H1 (cell line): ENCODE measurements at regions not wholly inside any gene's neighbourhood (a gene's known extent, or its start where the extent isn't known, plus 50 kb on each side); places are given as distances from the start of the nearest gene placed in this dataset.

Experiments used
- CTCF ChIA-PET: fragments of 300-600 bp; sonication (Branson Sonifier 250); formaldehyde crosslinking; loops from one replicate; lab custom pipeline; 2021; ENCODE audit not compliant: partially characterized antibody; lab: Charles Lee
- POLR2A ChIA-PET: fragments of 300-600 bp; sonication (Branson Sonifier 250); formaldehyde crosslinking; loops from one replicate; lab custom pipeline; 2021; ENCODE audit warnings: inconsistent platforms; ENCODE audit not compliant: partially characterized antibody; lab: Charles Lee
- DNase-seq, 2 experiments: peaks; one replicate each; pipeline versions ENCODE4 v3.0.0 to v3.0.0-alpha.2; 2010 to 2022; ENCODE audit warnings: low spot score in 2 of 2, low read depth in 1 of 2, mixed read lengths in 1 of 2
- FAIRE-seq: peaks from 2 replicates; lab custom pipeline; 2011; peaks lifted over from hg19 to GRCh38; lab: Jason Lieb, UNC
- H2AFZ ChIP-seq: 2 replicates; pipeline ENCODE4 v1.8.1; 2012; ENCODE audit warnings: low read length, inconsistent platforms
- H2AK5ac ChIP-seq: 2 replicates; pipeline ENCODE4 v1.6.1; 2013; ENCODE audit warnings: low read depth, low read length
- H2BK120ac ChIP-seq: replicated peaks from 2 replicates; pipeline ENCODE3; 2013; ENCODE audit warnings: low read depth, low read length, inconsistent platforms
- H2BK12ac ChIP-seq: 2 replicates; pipeline ENCODE4 v1.6.1; 2013; ENCODE audit warnings: low read depth, low read length
- H2BK15ac ChIP-seq: 2 replicates; pipeline ENCODE4 v1.6.1; 2013; ENCODE audit warnings: low read length
- H2BK20ac ChIP-seq: 2 replicates; pipeline ENCODE4 v1.6.1; 2013; ENCODE audit warnings: low read length
- H2BK5ac ChIP-seq: 2 replicates; pipeline ENCODE4 v1.6.1; 2013; ENCODE audit warnings: low read depth, low read length
- H3K14ac ChIP-seq: 2 replicates; pipeline ENCODE4 v1.6.1; 2013; ENCODE audit warnings: inconsistent platforms; ENCODE audit not compliant: insufficient read length
- H3K18ac ChIP-seq: 2 replicates; pipeline ENCODE4 v1.6.1; 2013; ENCODE audit warnings: low read length; ENCODE audit errors: extremely low read depth
- H3K23ac ChIP-seq: 2 replicates; pipeline ENCODE4 v1.6.1; 2013; ENCODE audit warnings: inconsistent platforms; ENCODE audit not compliant: insufficient read length
- H3K23me2 ChIP-seq: 2 replicates; pipeline ENCODE4 v1.6.1; 2013; ENCODE audit warnings: low read depth, low read length
- H3K27ac ChIP-seq: 2 replicates; pipeline ENCODE4 v1.6.1; 2011; ENCODE audit warnings: low read depth, low read length, inconsistent platforms
- H3K27me3 ChIP-seq, 4 experiments: replicated peaks in 1 of 4; 1 replicate in 1 of 4; 2 replicates in 3 of 4; pipeline versions ENCODE4 v1.6.1 to v1.8.1; 2011 to 2013; ENCODE audit warnings: low read length in 3 of 4, mild to moderate bottlenecking in 3 of 4, inconsistent platforms in 2 of 4, mixed read lengths in 2 of 4, moderate library complexity in 1 of 4; ENCODE audit not compliant: control insufficient read depth in 3 of 4, insufficient read depth in 3 of 4; ENCODE audit errors: extremely low read depth in 1 of 4
- H3K36me3 ChIP-seq, 4 experiments: 2 replicates each; pipeline versions ENCODE4 v1.6.1 to v1.8.1; 2011 to 2013; ENCODE audit warnings: mild to moderate bottlenecking in 4 of 4, low read length in 3 of 4, moderate library complexity in 2 of 4, control low read depth in 1 of 4, inconsistent platforms in 1 of 4; ENCODE audit not compliant: insufficient read depth in 4 of 4, control insufficient read depth in 2 of 4
- H3K4ac ChIP-seq: replicated peaks from 2 replicates; pipeline ENCODE3; 2013; ENCODE audit warnings: low read length, low read depth, mixed read lengths, inconsistent platforms; ENCODE audit not compliant: insufficient read length
- H3K4me1 ChIP-seq, 4 experiments: replicated peaks in 1 of 4; 1 replicate in 1 of 4; 2 replicates in 3 of 4; pipeline versions ENCODE4 v1.6.1 to v1.8.1; 2011 to 2013; ENCODE audit warnings: low read length in 3 of 4, inconsistent platforms in 2 of 4, mixed read lengths in 1 of 4; ENCODE audit not compliant: insufficient read depth in 4 of 4, control insufficient read depth in 3 of 4
- H3K4me2 ChIP-seq, 2 experiments: 2 replicates each; pipeline versions ENCODE4 v1.6.1 to v1.8.1; 2011 to 2013; ENCODE audit warnings: low read depth in 2 of 2, low read length in 2 of 2, control low read depth in 1 of 2, inconsistent platforms in 1 of 2, mild to moderate bottlenecking in 1 of 2; ENCODE audit not compliant: insufficient read depth in 1 of 2
- H3K4me3 ChIP-seq, 4 experiments: fragments of 200-600, 300-600 bp in 1 of 4; sonication (generic), shearing (Covaris generic), sonication (Bioruptor Twin) in 1 of 4; 2 replicates each; pipeline versions ENCODE4 v1.5.1 to v1.8.1; 2011 to 2016; ENCODE audit warnings: low read length in 4 of 4, low read depth in 3 of 4, control low read depth in 2 of 4, inconsistent platforms in 2 of 4, mild to moderate bottlenecking in 2 of 4, mixed read lengths in 1 of 4, moderate library complexity in 1 of 4; ENCODE audit not compliant: insufficient read depth in 2 of 4; ENCODE audit errors: extremely low read depth in 1 of 4
- H3K56ac ChIP-seq: replicated peaks from 2 replicates; pipeline ENCODE3; 2013; ENCODE audit warnings: low read depth, mild to moderate bottlenecking, mixed read lengths, low read length, inconsistent platforms; ENCODE audit not compliant: insufficient read length
- H3K79me1 ChIP-seq: 2 replicates; pipeline ENCODE4 v1.6.1; 2013; ENCODE audit warnings: low read depth, low read length, control low read depth
- H3K79me2 ChIP-seq, 2 experiments: 2 replicates each; pipeline versions ENCODE4 v1.6.1 to v1.8.1; 2012 to 2013; ENCODE audit warnings: low read length in 2 of 2, mild to moderate bottlenecking in 2 of 2, inconsistent platforms in 1 of 2; ENCODE audit not compliant: insufficient read depth in 2 of 2, control insufficient read depth in 1 of 2
- H3K9ac ChIP-seq, 4 experiments: replicated peaks in 1 of 4; 1 replicate in 1 of 4; 2 replicates in 3 of 4; pipeline versions ENCODE4 v1.6.1 to v1.8.1; 2011 to 2013; ENCODE audit warnings: low read depth in 3 of 4, low read length in 3 of 4, control low read depth in 2 of 4, mild to moderate bottlenecking in 2 of 4, moderate library complexity in 2 of 4, inconsistent platforms in 1 of 4; ENCODE audit errors: extremely low read depth in 1 of 4
- H3K9me3 ChIP-seq, 2 experiments: 2 replicates each; pipeline versions ENCODE4 v1.6.1 to v1.8.1; 2012 to 2013; ENCODE audit warnings: mild to moderate bottlenecking in 2 of 2, moderate library complexity in 2 of 2, control low read depth in 1 of 2, inconsistent platforms in 1 of 2, low read depth in 1 of 2, low read length in 1 of 2, mixed read lengths in 1 of 2; ENCODE audit not compliant: insufficient read depth in 2 of 2
- H4K20me1 ChIP-seq, 2 experiments: replicated peaks in 1 of 2; 2 replicates each; pipeline versions ENCODE3 to v1.8.1; 2011 to 2013; ENCODE audit warnings: inconsistent platforms in 2 of 2, low read length in 2 of 2, mild to moderate bottlenecking in 1 of 2; ENCODE audit not compliant: insufficient read depth in 2 of 2, control insufficient read depth in 1 of 2
- H4K5ac ChIP-seq: 2 replicates; pipeline ENCODE4 v1.6.1; 2013; ENCODE audit warnings: low read length, low read depth, mixed read lengths, inconsistent platforms; ENCODE audit not compliant: insufficient read length
- H4K8ac ChIP-seq: 2 replicates; pipeline ENCODE4 v1.8.0; 2013; ENCODE audit warnings: mild to moderate bottlenecking, moderate library complexity, low read length, inconsistent platforms; ENCODE audit not compliant: insufficient read depth; ENCODE audit errors: extremely low read depth
- H4K91ac ChIP-seq: replicated peaks from 2 replicates; pipeline ENCODE3; 2013; ENCODE audit warnings: low read length, mixed read lengths, inconsistent platforms; ENCODE audit not compliant: insufficient read length
- BACH1 ChIP-seq: IDR thresholded peaks from 2 replicates; pipeline ENCODE4 v1.6.1; 2012; ENCODE audit warnings: low read length, improper control_type of control experiment
- CHD1 ChIP-seq: IDR thresholded peaks from 2 replicates; pipeline ENCODE4 v1.6.1; 2012; ENCODE audit warnings: low read depth, low read length, improper control_type of control experiment
- CTBP2 ChIP-seq: IDR thresholded peaks from 2 replicates; pipeline ENCODE4 v1.7.0; 2011; ENCODE audit warnings: borderline replicate concordance, mild to moderate bottlenecking, moderate library complexity, mixed read lengths, low read length; ENCODE audit not compliant: insufficient read depth, insufficient read length
- HDAC2 ChIP-seq, 2 experiments: fragments of 300-600 bp in 1 of 2; sonication (generic) in 1 of 2; IDR thresholded peaks; 2 replicates each; pipeline ENCODE4 v1.6.1; 2011 to 2012; ENCODE audit warnings: low read depth in 2 of 2, low read length in 2 of 2, mild to moderate bottlenecking in 2 of 2, moderate library complexity in 2 of 2, borderline replicate concordance in 1 of 2, inconsistent platforms in 1 of 2
- JUND ChIP-seq: IDR thresholded peaks from 2 replicates; pipeline ENCODE4 v1.6.1; 2011; ENCODE audit warnings: mild to moderate bottlenecking, improper control_type of control experiment, low read length
- MAFK ChIP-seq: IDR thresholded peaks from 2 replicates; pipeline ENCODE4 v1.6.1; 2012; ENCODE audit warnings: low read depth, mild to moderate bottlenecking, improper control_type of control experiment, low read length
- PHF8 ChIP-seq: fragments of 200-600 bp; sonication (generic); conservative IDR thresholded peaks from 2 replicates; pipeline ENCODE4 v1.7.1; 2012; ENCODE audit warnings: low read depth, mild to moderate bottlenecking, inconsistent platforms, low read length, moderate library complexity
- POU5F1 ChIP-seq: IDR thresholded peaks from 2 replicates; pipeline ENCODE4 v1.6.1; 2011; ENCODE audit warnings: low read depth, mild to moderate bottlenecking, low read length, moderate library complexity
- RNF2 ChIP-seq: fragments of 200-900, 300-1000 bp; sonication (generic); IDR thresholded peaks from 2 replicates; pipeline ENCODE4 v1.7.1; 2016; ENCODE audit warnings: borderline replicate concordance, low read depth, mild to moderate bottlenecking, antibody characterized with exemption, low read length; ENCODE audit not compliant: poor library complexity, severe bottlenecking; ENCODE audit errors: missing control alignments
- SAP30 ChIP-seq: fragments of 300-600 bp; sonication (generic); IDR thresholded peaks from 2 replicates; pipeline ENCODE4 v1.7.1; 2012; ENCODE audit warnings: low read length, moderate library complexity, mild to moderate bottlenecking, inconsistent platforms; ENCODE audit not compliant: insufficient read depth, insufficient replicate concordance
- SUZ12 ChIP-seq: fragments of 200-600 bp; sonication (generic); IDR thresholded peaks from 2 replicates; pipeline ENCODE4 v1.6.1; 2012; ENCODE audit warnings: mild to moderate bottlenecking, inconsistent platforms, low read length, moderate library complexity, mixed read lengths
- TCF12 ChIP-seq: IDR thresholded peaks from 2 replicates; pipeline ENCODE4 v1.6.1; 2011; ENCODE audit warnings: low read depth, mild to moderate bottlenecking, low read length
- YY1 ChIP-seq: IDR thresholded peaks from 2 replicates; pipeline ENCODE4 v1.6.1; 2011; ENCODE audit warnings: low read depth, mild to moderate bottlenecking, low read length
- ZNF274 ChIP-seq: IDR thresholded peaks from 2 replicates; pipeline ENCODE4 v1.7.0; 2012; ENCODE audit warnings: low read length, borderline replicate concordance; ENCODE audit errors: extremely low read depth
- WGBS, 2 experiments: shearing (Covaris generic) in 1 of 2; methylation state at CpG; one replicate each; pipeline versions ENCODE4 v1.1.6 to v1.1.7; 2013 to 2015; ENCODE audit warnings: low lambda C conversion rate in 2 of 2, mixed read lengths in 2 of 2, inconsistent platforms in 1 of 2, low coverage in 1 of 2, missing lambda C conversion rate in 1 of 2; ENCODE audit not compliant: insufficient replicate concordance in 2 of 2, insufficient coverage in 1 of 2, insufficient read length in 1 of 2; ENCODE audit errors: extremely low coverage in 1 of 2, missing lambda C conversion rate in 1 of 2; 5-methylcytosine and 5-hydroxymethylcytosine counted together

- Histone ChIP-seq H4K8ac (no peak overlapping the region), H3K4ac (no peak overlapping the region), H3K18ac (no peak overlapping the region), H3K23me2 (no peaks in the 10 kb centered on the region), H2BK15ac (no peak overlapping the region), H3K79me1 (no peaks in the 10 kb centered on the region), H2AFZ (no peak overlapping the region), H3K79me2 (no peaks in the 10 kb centered on the region), H3K14ac (no peak overlapping the region), H2AK5ac (no peak overlapping the region), H2BK120ac (no peak overlapping the region), H4K5ac (no peak overlapping the region), H3K9ac (no peak overlapping the region), H3K27me3 (no peaks in the 10 kb centered on the region), H3K9me3 (no peaks in the 10 kb centered on the region), H3K4me3 (no peak overlapping the region), H4K91ac (no peak overlapping the region), H2BK20ac (no peak overlapping the region), H4K20me1 (no peaks in the 10 kb centered on the region), H3K36me3 (no peaks in the 10 kb centered on the region), H3K56ac (no peak overlapping the region), H3K27ac (no peak overlapping the region), H3K23ac (no peak overlapping the region), H3K4me1 (no peaks in the 10 kb centered on the region), H2BK5ac (no peak overlapping the region), H2BK12ac (no peak overlapping the region), H3K4me2 (no peak overlapping the region)
- DNase-seq (no peak), FAIRE-seq (no peak)
- POLR2A ChIA-PET = no interaction called here
- CTCF ChIA-PET = interaction anchor here (1.3 to 1.6 kb wide), 3 partner anchors 15 to 35 kb away, joined by 3 to 6 read pairs (median 3); no protein-coding TSS in a partner anchor
- WGBS, 2 experiments = 93% methylated on average over 7 of the region's 7 CpGs; no CpG with 5 or more reads in 1 of the 2 experiments
- TF ChIP-seq SUZ12 = no peak
- no peak for TF ChIP-seq PHF8
- TF ChIP-seq POU5F1 = no peak
- no peak for TF ChIP-seq SAP30
- no peak for TF ChIP-seq CHD1
- no peak for TF ChIP-seq CTBP2
- no peak for TF ChIP-seq JUND
- no peak for TF ChIP-seq BACH1
- TF ChIP-seq ZNF274 = no peak
- no peak for TF ChIP-seq MAFK
- TF ChIP-seq HDAC2 (IDR thresholded peaks at IDR 0.05; ENCODE audit: borderline replicate concordance in 1 of 2, low read depth in 2 of 2, low read length in 2 of 2) = no peak
- no peak for TF ChIP-seq YY1
- TF ChIP-seq TCF12 = no peak
- TF ChIP-seq RNF2 = no peak
Measured at GRCh38 chr14:98230411-98230810, 1041.6 kb downstream of the BCL11B start.
